ENCODE measurements at regions not wholly inside any gene's neighbourhood (a gene's known extent, or its start where the extent isn't known, plus 50 kb on each side); places are given as distances from the start of the nearest gene placed in this dataset.

DNA sequence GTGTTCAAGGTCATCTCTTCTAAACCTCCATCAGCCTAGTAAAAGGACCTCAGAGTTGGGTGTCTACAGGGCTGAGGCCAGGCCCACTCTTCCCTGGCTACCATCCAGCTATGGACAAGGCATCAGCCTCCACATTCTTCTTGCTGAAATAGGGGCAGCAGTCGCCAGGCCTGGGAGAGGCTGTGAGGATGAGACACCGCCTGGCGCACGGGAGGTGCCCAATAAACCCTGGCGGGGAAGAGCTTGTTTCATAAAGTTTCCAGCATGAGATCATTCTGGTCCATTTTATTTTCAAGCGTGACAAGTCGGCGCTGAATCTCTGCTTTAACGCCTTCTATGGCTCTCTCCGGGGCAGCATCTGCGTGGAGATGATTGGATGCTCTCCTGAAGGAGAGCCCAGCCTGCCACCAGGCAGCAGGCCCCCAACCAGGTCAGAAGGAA is 153.4 kb downstream of the OLFM1 start:
- DNase-seq: no peak

DNA sequence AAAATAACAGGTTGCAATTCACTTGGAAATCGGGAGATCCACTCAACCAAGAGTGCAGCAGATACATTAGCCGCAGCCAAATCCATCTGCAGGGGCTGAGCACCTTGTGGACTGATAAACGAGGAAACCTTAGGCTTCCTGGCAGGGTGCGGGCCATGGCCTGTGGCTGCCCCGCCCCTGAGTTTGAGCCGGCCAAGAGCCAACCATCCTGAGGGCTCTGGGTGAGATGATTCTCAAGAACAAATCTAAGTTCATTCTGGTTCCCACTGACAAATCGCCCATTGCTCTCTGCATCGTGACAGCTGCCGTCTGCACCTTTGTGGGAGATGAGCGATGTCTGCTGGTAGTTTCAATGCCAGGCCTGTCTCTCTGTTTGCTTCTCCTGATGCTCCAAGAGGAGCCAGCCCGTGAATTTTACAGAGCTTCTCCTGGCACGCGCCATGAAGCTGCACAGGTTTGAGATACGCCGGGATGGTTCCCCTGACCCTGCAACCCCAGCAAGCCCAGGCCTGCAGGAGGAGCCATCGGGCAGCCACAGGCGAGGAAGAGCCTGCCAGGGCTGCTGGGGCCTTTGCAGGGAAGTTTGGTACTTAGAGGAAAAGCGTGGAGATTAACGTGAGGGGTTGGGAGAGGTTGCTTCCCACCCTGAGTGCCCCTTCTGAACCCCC is 154.0 kb downstream of the OLFM1 start:
- DNase-seq: no peak

DNA sequence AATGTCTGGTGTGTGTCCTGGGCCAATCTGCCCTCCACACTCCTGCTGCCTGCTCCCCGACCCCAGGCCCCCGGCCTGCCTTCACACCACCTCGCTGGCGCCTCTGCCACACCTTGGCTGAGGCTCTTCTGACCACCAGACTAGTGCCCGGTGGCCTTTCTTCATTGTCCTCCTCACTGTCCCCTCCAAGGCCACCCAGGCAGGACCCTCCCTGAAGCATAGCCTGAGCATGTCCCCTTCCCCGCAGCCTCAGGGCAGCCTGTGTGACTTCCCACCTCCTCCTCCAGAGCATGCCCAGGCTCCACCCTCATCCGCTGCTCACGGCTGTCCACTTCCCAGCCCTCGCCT is 154.6 kb downstream of the OLFM1 start:
- no peak for DNase-seq

DNA sequence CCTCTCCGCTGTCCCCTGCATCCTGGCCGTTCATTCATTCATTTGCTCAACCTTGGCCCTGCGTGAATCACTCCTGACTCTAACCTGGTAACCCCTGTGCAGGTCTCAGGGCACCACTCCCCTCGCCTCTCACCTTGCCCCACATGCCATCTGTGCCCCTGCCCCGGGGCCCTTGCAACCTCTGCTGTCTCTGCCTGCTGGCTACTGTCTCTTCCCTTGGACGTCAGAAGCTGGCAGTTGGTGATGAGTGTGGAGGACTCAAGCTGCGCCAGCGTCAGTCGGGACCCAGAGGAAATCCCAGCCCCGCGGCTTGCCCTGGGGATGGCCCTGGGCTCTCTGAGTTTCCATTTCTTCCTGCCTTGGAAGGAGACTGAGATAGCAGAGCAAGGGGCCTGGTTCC is 154.9 kb downstream of the OLFM1 start:
- no peak for DNase-seq

DNA sequence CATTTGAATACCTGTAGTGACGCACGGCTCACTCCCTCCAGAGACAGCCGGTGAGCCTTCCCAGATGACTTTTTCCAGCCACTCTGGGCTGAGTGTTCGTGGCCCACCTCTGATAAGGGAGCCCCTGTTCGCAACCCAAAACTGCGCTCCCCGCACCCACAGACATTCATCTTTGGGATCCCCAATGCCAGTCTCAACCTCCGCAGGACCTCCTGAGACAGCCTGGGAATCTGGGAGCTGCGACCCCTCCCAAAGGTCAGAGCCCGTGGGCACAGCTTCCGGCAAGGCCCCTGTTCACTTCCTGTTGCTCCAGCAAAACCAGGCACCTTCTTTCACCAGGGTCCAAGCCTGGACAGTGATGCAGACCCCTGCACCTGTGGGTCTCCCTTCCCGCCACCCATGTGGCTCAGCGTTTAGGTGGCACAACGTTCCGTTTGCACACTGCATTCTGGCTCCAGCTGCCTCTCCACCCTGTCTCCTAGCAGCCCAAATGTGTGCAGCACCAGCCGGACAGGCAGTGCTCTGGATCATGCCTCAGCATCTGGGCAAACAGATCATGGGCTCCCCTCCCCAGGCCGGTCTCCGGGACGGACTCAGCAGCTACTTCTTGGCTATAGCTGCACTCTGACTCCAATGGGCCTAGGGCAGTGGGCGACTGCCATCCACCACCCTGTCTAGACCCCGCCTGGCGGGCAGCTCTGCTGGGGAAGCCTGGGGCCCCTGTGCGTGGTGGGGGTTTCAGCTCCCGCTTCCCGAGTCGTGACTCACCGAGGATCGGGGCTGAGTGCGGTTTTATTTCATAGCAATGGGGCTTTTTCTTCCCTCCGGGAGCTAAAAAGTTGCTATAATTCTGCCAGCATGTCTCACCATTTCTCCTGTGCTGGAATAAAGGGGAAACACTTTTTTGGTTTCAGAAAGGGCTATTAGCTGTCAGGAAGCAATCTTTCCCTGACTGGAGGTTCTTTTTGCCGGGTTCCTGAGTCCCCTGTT is 156.0 kb downstream of the OLFM1 start:
- no peak for DNase-seq

DNA sequence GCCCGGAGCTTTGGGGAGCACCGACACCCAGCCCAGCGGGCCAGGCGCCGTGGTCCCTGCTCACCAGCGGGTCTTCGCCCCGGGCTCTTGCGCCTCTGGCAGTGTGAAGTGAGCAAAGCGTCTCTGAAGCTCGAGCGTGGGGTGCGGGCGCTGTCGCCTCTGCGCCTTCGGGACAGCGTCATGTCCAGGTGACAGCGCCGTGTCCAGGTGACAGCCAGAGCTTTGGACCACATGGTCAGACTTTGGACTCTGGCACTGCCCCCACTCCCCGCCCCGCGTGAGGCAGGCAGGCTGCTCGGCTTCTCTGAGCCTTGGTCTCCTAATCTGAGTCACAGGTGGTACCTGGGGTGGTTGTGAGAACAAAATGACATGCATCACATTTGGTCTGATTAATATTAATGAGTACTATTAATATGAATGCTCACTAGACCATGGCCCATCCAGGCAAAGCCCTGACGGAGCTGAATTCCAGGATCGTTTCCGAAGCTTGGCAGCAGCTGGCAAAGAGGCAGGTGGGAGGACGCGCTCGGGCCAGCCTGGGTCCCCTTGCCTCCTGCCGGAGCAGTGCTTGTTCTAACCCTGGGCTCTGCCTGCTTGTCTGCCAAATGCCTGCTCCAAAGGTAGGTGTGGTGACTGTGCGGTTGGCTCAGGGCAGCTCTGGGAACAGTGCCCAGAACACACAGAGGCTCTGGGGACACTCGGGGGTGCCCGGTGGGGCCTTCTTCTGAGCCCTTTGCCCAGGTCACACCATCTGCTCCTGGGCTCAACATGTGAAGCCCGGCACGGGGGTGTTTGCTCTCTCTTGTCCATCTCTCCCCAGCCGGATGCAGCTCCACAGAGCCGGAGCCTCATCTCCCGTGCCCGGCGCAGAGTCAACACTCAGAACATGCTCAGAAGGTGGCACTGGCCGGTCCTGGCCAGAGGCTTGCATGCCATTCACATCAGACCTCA is 157.1 kb downstream of the OLFM1 start:
- DNase-seq: no peak

DNA sequence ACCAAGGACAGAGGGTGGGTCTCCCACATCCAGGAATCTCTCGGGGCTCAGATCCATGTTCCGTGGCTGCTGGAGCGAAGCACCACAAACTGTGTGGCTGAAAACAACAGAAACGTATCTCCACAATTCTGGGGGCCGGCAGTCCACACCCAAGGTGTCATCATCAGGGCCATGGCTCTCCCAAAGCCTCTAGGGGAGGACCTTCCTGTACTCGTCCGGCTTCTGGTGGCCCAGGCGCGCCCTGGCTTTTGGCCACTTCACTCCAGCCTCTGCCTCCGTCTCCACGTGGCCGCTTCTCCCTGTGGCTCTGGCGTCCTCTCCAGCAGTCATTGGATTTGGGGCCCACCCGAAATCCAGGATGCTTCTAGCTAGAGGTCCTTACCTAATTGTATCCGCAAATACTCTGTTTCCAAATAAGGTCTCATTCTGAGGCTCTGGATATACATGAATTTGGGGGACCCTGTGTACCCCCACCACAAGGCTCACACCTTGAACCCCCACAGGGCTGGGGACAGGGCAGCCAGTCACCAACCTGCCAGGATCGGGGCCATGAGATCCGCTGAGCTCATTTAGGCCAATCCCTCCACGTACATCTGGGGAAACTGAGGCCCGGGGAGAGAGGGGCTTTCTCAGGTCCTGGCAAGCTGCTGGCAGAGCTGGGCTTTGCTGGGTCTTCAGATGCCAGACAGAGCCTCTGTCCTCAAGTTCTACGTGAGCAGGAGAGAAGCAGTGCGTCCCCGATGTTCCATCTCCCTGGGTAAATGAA is 158.2 kb downstream of the OLFM1 start:
- no peak for DNase-seq

DNA sequence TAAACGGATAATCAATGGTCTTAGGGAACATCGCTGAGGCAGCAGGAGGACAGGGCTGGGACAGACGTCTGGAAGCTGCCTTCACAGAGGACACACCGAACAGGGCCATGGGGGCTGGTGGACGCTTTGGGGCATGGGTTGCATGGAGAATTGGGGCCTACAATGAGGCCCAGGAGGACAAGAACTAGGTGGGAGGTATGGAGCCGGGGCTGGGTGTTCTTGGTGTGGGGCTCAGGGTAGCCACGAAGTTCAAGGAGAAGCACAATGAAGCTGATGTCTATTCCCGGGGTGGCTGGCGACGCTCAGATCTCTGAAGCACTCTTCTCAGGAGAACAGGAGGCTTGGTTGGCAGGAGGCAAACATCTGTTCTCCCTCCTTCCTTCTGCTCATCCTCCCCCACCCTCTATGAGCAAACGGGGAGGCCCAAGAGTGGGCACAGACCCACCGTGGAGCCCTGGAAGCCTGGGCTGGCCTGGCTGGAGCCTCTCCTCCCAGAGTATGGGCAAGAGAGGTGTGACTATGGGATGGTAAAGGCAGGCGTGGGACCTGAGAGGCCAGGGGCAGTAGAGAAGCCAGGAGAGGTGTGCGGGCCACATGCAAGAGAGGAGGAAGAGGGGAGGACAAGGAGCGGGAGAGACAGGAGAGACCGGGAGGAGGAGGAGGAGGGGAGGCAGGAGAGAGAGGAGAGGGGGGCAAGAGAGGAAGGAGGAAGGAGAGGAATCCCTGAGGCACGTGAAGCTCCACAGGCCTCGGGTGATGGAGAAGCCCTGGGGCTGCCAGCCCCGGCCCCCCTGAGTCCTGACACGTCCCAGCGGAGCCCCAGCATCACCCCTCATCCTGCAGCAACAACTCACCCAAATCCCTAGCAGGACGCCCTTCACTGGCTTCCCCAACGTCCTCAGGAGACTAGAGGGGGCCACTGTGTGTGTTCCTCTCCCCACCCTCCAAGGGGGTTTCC is 159.1 kb downstream of the OLFM1 start:
- no peak for DNase-seq

DNA sequence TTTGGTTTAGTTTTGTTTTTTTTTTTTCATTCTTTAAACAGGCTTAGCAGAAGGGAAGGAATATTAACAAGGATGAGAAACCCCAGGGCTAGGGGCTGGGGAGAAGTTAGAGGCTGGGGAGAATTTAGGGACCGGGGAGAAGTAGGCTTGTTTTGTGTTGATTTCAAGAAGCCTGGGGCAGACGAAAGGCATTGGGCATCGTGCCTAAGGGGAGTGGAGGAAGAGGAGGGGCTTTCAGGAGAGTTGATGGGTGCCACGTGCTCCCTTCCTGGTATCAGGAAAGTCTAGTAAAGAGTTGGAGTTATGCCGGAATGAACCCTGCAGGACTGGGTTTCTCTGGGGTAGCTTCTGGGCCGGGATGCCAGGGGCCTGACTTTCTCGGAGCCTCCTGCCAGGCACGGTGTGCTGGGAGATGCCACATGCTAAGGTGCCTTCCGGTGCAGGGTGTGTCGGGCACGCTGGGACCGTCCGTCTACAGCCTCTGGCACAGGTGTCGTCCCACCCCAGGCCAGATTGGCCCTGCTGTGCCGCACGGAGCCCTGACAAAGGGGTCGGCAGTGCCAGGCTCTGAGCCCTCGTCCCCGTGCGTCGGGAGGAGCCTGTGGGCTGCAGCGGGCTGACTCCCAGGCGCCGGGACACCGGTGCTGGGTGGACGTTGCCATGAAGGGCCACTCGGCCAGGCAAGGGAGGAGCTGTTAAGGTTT is 159.9 kb downstream of the OLFM1 start:
- DNase-seq: no peak

DNA sequence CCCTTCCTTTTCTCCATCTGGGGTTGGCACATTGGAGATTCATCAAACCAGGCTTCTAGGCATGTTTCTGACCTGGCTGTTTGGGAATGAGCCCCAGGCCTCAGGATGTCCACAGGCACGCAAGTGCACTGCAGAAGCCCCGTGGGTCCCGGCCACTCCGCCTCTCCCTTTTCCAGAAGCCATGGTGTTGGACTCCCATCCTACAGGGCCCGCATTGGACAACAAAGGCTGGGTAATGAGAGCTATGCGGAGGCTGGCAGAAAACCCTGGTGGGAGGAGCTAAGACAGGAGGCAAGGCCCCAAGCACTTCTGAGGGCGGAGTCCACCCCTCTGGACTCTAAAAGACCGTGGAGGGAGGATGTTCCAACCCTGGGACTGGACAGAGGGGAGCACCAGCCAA is 160.6 kb downstream of the OLFM1 start:
- DNase-seq: no peak

DNA sequence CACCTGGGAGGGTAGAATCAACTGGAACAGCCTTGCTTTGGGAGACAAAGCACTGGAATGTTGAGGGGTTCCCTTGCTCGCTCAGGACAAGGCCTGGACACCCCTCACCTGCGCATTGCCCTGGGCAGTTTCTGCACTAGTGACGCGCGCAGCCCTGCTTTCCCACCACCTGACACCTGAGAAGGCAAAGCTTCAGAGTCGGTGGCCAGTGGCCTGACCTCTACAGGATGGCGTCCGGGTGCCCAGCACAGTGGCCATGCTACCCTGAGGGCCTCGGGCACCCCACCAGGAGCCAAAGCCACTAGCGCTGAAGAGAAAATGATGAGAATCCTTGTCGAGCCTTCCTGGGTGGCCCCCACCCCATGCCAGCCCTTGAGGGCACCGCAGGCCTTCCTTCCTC is 161.3 kb downstream of the OLFM1 start:
- DNase-seq: no peak

DNA sequence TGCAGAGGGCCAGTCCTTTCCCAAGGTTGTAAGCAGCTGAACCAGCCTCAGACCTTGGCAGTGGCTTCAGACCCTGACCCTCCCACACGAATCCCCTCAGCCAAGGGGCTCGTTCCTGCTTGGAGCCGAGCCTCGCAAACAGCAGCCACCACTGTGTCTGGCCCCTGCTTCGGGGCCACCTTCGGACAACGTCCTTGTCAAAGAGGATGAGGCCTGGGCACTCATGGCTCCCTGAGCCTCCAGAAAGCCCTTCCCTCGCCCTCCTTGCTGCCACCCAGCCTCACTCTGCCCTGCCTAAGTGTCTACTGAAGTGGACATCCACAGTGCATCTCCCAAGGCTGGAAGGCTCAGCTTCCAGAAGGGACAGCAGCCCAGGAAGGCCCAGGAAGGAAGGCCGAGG is 161.7 kb downstream of the OLFM1 start:
- DNase-seq: no peak

DNA sequence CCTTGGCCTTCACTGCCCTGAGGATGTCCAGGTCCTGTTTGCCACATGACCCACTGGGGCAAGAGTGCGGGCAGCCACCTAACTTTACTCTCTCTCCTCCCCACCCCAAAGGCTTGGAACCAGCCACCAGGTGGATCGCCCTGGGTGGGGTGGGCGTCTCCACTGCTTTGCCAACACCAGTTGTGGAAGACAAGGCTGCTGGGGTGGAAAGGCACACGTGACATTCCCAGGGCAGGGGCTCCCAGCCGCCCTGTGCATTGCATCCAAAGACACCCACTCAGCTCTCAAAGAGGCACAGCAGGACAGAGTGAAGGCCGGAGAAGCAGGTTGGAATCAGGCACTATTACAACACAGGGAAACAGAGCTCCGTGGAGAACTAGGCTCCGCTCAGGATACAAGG is 162.2 kb downstream of the OLFM1 start:
- DNase-seq: no peak

DNA sequence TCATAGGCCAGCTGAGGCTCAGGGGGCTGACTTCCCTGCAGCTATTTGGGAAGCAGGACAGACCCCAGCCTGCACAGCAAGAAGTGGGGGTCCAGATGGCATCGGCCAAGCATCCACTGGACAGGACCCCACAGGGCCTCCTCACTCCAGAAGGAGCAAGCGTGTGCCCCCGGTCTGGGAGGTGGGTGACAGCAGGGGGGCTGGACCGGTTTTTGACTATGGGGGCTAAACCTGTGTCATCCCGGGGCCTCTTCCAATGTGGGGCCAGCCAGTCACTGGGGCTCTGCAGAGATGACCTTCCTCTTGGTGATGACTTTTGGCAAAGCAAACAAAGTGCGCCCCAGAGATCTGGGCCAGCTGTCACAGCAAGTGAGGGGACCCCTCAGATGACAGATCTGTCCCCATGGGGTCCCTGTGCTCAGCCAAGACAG is 163.9 kb downstream of the OLFM1 start:
- no peak for DNase-seq

DNA sequence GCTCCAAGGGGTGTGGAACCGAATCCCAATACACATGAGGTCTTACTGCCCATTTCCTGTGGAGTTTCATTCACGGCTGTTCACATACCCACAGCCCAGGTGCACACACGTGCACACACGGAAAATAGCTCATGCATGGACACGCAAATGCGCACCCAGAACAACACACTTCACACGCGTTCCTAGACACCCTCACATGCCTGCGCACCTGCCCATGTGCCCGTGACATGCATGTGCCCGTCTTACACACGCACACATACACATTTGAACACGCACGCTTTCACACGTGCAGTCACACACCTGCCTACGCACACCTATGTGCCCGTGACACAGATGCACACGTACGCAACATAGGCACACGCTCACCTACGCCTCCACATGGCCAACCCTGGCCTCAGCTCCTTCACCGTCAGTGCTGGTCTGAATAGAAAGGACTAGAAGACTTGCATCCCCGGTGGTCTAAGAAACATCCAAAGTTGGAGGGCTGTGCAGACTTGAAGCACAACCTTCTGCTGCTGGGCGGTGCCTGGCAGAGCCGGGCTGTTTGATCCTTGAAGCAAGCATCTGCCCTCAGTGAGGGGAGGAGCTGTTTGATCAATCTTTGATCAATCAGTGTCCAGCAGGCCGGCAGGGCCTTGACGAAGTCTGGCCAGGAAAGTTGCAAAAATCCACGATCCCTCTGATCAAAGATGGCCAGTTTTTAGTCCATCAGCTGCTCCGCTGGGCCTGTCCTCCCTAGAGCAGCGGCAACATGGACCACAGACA is 164.7 kb downstream of the OLFM1 start:
- DNase-seq: no peak

DNA sequence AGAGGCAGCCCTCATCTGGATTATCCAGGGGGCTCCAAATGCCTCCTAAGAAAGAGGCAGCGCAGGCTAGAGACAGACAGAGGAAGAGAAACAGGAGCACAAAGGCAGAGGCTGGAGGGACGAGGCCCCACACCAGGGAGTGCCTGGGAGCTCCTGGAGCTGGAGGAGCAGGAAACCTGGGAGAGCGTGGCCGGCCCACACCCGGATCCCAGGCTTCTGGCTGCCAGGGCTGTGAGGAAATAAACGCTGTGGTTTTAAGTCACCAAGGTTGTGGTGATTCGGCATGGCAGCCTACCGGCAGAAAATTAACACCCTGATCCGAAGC is 165.5 kb downstream of the OLFM1 start:
- DNase-seq: no peak

DNA sequence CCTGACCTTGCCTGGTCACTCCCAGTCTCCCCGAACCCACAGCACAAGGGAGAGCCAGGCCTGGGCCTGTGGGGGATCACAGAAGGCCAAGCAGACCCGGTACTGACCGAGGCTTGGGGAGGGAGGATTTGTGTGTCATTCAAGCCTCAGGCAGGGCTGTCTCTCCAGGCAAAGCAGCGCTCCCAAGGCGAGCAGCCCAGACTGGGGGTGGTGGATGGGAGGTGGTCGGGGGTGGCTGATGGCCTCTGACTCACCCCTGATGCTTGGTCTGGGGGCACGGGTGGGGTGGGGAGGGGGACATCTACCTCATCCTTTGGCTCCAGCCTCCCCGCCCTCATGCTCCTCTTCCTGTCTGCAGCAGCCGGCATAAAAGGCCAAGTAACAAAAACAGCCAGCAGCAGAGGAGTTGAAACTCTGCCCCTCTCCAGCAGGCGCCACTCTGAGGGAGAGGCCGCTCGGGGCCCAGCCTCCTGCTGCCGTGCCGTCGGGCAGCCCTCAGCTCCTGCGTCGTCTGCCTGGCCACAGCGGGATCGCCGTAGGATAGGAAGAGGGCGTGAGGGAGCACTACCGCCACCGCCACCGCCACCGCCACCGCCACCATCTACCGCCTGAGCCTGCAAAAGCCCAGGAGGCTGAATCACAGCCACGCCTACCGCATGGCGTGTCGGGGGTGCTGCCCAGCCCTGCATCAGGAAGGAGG is 166.0 kb downstream of the OLFM1 start:
- DNase-seq: no peak

DNA sequence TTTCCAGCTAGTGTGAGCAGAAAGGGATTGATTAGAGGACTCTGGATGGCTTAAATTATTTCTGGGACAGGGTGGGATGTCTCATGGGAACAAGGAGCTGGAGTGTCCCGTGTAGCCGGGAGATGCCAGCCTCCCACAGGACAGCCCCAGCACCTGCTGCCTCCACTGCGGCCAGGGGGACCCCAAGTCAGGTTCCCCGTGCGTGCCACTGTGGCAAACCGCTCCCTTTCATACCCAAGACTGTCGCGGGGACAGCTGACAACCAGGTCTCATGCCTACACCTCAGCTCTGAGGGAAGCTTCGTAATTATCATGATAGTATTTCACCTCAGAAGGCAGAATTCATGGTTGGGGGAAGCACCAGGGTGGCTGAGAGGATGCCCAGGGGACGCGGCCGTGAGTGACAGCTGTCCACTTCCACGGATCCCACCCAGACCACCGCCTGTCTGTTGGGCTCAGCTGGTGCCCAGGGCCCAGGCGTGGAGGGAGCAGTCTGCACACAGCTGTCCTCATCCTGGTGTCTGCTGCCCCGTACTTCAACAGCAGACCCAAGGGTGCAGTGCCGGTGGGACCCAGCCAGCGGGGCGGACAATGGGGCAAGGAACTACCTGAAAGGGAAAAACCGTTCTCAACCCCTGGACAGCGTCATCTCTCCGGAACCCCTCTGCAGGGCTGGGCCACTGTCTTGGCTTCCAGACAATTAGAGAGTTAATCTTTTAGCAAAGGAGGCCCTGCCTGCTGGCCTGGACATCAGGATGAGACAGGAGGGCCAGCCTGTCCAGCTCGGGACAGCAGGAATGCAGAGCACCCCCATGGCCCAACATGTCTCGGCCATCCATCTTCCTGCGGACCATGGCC is 166.9 kb downstream of the OLFM1 start:
- no peak for DNase-seq

All from femur (tissue), 1 donor.